ENCODE measurements at regions not wholly inside any gene's neighbourhood (a gene's known extent, or its start where the extent isn't known, plus 50 kb on each side); places are given as distances from the start of the nearest gene placed in this dataset.

DNA sequence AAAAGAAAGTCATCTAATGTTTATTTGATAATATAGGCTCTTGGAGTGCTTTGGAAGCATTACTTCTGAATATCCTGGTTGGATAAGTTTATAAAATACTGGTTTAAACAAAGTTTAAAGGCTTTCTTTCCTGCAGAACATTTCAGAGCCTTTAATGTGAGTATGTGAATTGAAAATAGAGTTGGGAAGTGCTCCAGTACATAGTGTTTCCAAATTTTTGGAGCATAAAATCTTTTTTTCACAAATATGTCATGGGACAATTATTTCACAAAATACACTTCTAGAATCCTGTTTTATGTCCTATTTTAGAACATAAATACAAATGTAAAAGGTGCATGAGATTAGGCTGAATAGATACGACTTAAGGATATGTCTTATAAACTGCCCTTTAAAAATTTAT, 158.9 kb upstream of the HNRNPA3 start:
- intact Hi-C loops (cut with micrococcal nuclease; ENCODE audit: unreplicated experiment) (no loop called here), in situ Hi-C loops (cut with HindIII; ENCODE audit: low pct_unique_long_range_greater_than_20kb, low sequenced_read_pairs) (no loop called here)
- H3K36me3 ChIP-seq (ENCODE audit: control insufficient read depth, insufficient read depth, low read length): no peaks in the 10 kb centered on the region
- DNase-seq (ENCODE audit: low read depth, low spot score): no peak
- no peak for ATAC-seq
- no peaks in the 10 kb centered on the region for H3K4me1 ChIP-seq (ENCODE audit: control insufficient read depth, insufficient read depth, low read length)
- no peaks in the 10 kb centered on the region; the same call in 1 of the 2 replicates for H3K27me3 ChIP-seq (ENCODE audit: control insufficient read depth, insufficient read depth, low read length)
- no TSS peak for BruUV-seq (replicated peaks)
- H3K4me3 ChIP-seq (ENCODE audit: low read depth in 2 of 2, low read length in 2 of 2): no peak overlapping the region
- no peak overlapping the region for H3K27ac ChIP-seq (ENCODE audit: low read length)
- TF ChIP-seq POLR2AphosphoS5 (IDR thresholded peaks at IDR 0.05; ENCODE audit: low read depth, low read length) (no peak), TCF7L2 (IDR thresholded peaks at IDR 0.05; ENCODE audit: low read depth, low read length) (no peak)
- CTCF ChIA-PET: no interaction called here
- H3K9me3 ChIP-seq (ENCODE audit: control insufficient read depth, insufficient read depth, low read depth, low read length): no peaks in the 10 kb centered on the region
- POLR2A ChIA-PET: no interaction called here

DNA sequence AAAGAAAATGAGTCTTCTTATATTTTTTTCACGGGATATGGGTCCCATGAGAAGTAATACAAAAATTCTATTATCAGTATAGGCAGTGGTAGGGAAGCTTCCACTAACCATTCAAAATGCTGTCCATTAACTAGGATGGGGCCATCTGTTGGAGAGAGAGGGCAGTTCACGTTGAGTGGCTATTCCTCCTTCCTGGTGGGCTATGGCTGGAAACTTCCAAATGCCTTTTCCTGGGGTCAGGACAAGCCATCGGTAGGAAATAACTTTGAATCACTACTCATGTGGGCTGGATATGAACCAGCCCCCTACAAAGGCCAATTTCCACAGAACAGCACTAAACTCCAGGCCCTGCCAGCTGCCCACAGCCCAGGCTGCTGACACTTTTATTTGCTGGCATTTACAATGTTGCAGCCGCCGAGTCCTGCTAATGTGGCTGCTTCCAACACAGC, 156.1 kb upstream of the HNRNPA3 start:
- no peak overlapping the region for H3K27ac ChIP-seq (ENCODE audit: low read length)
- in situ Hi-C loops (cut with HindIII; ENCODE audit: low pct_unique_long_range_greater_than_20kb, low sequenced_read_pairs): no loop called here
- no peak for DNase-seq (ENCODE audit: low read depth, low spot score)
- no peaks in the 10 kb centered on the region for H3K9me3 ChIP-seq (ENCODE audit: control insufficient read depth, insufficient read depth, low read depth, low read length)
- H3K4me3 ChIP-seq (ENCODE audit: low read depth in 2 of 2, low read length in 2 of 2): no peak overlapping the region
- no peaks in the 10 kb centered on the region; the same call in 1 of the 2 replicates for H3K27me3 ChIP-seq (ENCODE audit: control insufficient read depth, insufficient read depth, low read length)
- H3K4me1 ChIP-seq (ENCODE audit: control insufficient read depth, insufficient read depth, low read length): no peaks in the 10 kb centered on the region
- POLR2A ChIA-PET: interaction anchor here (0.5 kb wide), 1 partner anchor 193 kb away, joined by 9 read pairs; no protein-coding TSS in a partner anchor
- no TSS peak for BruUV-seq (replicated peaks)
- ATAC-seq: 0 out of 2 replicates have a peak, but pooled peaks have one; percentile 72
- CTCF ChIA-PET: interaction anchor here (0.5 kb wide), 1 partner anchor 9 kb away, joined by 3 read pairs; no protein-coding TSS in a partner anchor
- intact Hi-C loops (cut with micrococcal nuclease; ENCODE audit: unreplicated experiment): no loop called here
- no peaks in the 10 kb centered on the region for H3K36me3 ChIP-seq (ENCODE audit: control insufficient read depth, insufficient read depth, low read length)
- no peak for TF ChIP-seq SIN3A (IDR thresholded peaks at IDR 0.05; ENCODE audit: borderline replicate concordance, insufficient read depth, low read depth, low read length)
- TF ChIP-seq, protein P1, sequence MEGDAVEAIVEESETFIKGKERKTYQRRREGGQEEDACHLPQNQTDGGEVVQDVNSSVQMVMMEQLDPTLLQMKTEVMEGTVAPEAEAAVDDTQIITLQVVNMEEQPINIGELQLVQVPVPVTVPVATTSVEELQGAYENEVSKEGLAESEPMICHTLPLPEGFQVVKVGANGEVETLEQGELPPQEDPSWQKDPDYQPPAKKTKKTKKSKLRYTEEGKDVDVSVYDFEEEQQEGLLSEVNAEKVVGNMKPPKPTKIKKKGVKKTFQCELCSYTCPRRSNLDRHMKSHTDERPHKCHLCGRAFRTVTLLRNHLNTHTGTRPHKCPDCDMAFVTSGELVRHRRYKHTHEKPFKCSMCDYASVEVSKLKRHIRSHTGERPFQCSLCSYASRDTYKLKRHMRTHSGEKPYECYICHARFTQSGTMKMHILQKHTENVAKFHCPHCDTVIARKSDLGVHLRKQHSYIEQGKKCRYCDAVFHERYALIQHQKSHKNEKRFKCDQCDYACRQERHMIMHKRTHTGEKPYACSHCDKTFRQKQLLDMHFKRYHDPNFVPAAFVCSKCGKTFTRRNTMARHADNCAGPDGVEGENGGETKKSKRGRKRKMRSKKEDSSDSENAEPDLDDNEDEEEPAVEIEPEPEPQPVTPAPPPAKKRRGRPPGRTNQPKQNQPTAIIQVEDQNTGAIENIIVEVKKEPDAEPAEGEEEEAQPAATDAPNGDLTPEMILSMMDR (IDR thresholded peaks at IDR 0.05): peak; percentile 40; the same call in 1 of the 2 replicates

DNA sequence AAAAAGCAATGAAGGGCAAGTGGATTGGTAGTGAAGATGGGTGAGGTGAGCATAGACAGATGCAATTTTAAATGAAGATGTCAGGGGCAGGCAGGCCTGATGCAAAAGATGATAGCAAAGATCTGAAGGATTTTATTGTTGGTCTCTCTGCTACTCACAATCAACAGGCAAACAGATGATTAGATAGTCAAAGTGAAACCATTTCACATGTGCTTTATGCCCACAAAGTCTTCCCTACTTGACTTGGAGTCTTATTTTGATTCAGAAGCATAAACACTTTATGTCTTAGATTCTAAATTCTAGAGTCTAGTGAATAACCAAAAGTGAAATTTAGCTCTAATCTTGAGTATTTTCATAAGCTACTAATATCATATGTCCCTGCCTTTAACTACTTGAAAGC, 153.8 kb upstream of the HNRNPA3 start:
- ChIA-PET POLR2A (interaction anchor here (0.6 kb wide), 1 partner anchor 248 kb away, joined by 6 read pairs; no protein-coding TSS in a partner anchor), CTCF (no interaction called here)
- ATAC-seq: no peak
- no peaks in the 10 kb centered on the region for H3K4me1 ChIP-seq (ENCODE audit: control insufficient read depth, insufficient read depth, low read length)
- no peak for TF ChIP-seq TCF7L2 (IDR thresholded peaks at IDR 0.05; ENCODE audit: low read depth, low read length)
- TF ChIP-seq, protein P2, sequence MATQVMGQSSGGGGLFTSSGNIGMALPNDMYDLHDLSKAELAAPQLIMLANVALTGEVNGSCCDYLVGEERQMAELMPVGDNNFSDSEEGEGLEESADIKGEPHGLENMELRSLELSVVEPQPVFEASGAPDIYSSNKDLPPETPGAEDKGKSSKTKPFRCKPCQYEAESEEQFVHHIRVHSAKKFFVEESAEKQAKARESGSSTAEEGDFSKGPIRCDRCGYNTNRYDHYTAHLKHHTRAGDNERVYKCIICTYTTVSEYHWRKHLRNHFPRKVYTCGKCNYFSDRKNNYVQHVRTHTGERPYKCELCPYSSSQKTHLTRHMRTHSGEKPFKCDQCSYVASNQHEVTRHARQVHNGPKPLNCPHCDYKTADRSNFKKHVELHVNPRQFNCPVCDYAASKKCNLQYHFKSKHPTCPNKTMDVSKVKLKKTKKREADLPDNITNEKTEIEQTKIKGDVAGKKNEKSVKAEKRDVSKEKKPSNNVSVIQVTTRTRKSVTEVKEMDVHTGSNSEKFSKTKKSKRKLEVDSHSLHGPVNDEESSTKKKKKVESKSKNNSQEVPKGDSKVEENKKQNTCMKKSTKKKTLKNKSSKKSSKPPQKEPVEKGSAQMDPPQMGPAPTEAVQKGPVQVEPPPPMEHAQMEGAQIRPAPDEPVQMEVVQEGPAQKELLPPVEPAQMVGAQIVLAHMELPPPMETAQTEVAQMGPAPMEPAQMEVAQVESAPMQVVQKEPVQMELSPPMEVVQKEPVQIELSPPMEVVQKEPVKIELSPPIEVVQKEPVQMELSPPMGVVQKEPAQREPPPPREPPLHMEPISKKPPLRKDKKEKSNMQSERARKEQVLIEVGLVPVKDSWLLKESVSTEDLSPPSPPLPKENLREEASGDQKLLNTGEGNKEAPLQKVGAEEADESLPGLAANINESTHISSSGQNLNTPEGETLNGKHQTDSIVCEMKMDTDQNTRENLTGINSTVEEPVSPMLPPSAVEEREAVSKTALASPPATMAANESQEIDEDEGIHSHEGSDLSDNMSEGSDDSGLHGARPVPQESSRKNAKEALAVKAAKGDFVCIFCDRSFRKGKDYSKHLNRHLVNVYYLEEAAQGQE (IDR thresholded peaks at IDR 0.05; ENCODE audit: insufficient read depth in 1 of 2, low read depth in 2 of 2, low read length in 1 of 2): no peak
- TF ChIP-seq, protein P1 (IDR thresholded peaks at IDR 0.05): no peak
- TF ChIP-seq POLR2AphosphoS5 (IDR thresholded peaks at IDR 0.05; ENCODE audit: low read depth, low read length): no peak
- no peak for TF ChIP-seq SIN3A (IDR thresholded peaks at IDR 0.05; ENCODE audit: borderline replicate concordance, insufficient read depth, low read depth, low read length)
- BruUV-seq (replicated peaks): no TSS peak
- in situ Hi-C loops (cut with HindIII; ENCODE audit: low pct_unique_long_range_greater_than_20kb, low sequenced_read_pairs) (no loop called here), intact Hi-C loops (cut with micrococcal nuclease; ENCODE audit: unreplicated experiment) (no loop called here)
- H3K9me3 ChIP-seq (ENCODE audit: control insufficient read depth, insufficient read depth, low read depth, low read length): no peaks in the 10 kb centered on the region
- no peak for DNase-seq (ENCODE audit: low read depth, low spot score)
- no peak overlapping the region for H3K4me3 ChIP-seq (ENCODE audit: low read depth in 2 of 2, low read length in 2 of 2)
- no peaks in the 10 kb centered on the region for H3K36me3 ChIP-seq (ENCODE audit: control insufficient read depth, insufficient read depth, low read length)
- no peaks in the 10 kb centered on the region; the same call in 1 of the 2 replicates for H3K27me3 ChIP-seq (ENCODE audit: control insufficient read depth, insufficient read depth, low read length)
- no peak overlapping the region for H3K27ac ChIP-seq (ENCODE audit: low read length)
